ACHN (cell line): ENCODE measurements at regions not wholly inside any gene's neighbourhood (a gene's known extent, or its start where the extent isn't known, plus 50 kb on each side); places are given as distances from the start of the nearest gene placed in this dataset.

ENCODE experiments used
- DNase-seq: peaks from one replicate; pipeline ENCODE4 v3.0.0-alpha.2; 2015
- in situ Hi-C: cut with HindIII; loops from 2 replicates; pipeline ENCODE4 v1.10.0; 2017; ENCODE audit warnings: low sequenced_read_pairs, low pct_ligation_motif_present, low pct_unique_long_range_greater_than_20kb

DNA sequence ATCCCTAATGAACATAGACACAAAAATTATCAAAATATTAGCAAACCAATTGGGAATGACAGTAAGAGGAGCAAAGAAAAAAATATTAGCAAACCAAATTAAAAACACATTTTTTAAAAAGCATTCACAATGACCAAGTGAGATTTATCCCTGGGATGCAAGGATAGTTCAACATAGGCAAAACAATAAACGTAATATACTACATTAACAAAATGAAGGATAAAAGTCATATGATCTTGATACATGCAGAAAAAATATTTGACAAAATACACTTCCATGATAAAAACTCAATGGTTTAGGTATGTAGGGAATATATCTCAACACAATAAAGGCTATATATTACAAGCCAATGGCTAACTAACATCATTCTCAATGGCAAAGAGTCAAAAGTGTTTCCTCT, 83.3 kb downstream of the CRPPA start:
- DNase-seq, result no peak
- in situ Hi-C loops, result no loop called here

DNA sequence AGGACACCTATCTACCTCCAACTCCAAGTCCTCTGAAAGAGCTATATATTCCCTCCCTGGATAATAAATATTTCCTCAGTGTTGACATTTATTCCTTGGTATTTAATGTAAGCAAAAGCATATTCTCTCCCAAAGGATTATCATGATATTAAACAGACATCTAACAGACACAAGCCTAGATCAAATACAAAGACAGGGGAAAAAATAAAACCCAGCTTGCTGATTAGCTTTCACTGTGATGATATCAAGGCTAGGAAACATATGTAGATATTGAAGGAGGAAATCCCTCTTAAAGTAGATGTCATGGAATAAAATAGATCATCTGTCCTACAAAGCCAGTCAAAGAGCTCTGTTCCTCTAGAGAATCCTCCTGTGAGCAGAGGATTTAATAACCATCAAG, 95.2 kb downstream of the CRPPA start:
- DNase-seq, result no peak
- in situ Hi-C loops, result no loop called here

DNA sequence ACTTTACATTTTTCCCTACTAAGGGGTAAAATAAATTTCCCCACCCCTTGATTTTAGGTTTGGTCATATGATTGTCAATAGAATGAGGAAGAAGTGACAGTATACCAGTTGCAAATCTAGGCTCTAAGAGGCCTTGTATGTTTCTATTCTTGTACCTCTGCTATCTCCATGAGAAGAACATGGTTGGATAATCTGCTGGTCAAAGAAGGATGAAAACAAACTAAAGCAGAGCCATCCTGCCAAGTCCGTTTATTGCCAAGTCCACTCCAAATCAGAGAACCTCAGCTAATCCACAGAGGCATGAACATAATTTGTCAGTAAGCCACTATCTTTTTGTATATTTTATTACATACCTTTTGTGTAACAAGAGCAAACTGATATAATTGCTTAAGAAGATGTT, 98.0 kb downstream of the CRPPA start:
- in situ Hi-C loops, result no loop called here
- no peak for DNase-seq

DNA sequence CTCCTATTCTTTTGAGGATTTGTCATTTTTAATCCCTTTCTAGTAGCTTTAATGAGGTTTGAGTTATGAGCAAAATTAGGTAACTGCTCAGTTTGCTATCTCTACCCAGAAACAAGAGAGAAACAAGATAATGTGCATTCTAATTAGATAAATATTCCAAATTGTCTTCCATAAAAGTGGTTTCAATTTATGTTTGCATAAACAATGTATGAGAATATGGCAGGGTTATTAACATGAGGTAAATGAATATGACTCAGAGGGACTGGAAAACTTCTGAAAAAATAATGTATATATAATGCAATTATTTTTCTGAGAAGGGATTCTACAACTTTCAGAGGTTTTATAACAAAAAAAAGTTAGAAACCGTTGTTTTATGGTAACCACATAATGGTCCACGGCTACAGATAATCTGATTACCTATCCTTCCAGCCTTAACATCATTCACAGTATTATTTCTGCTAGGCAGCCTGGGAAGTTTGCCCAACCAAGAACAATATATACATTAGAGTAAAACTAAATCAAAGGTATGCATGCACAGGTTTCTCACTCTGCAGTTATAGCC, 101.2 kb downstream of the CRPPA start:
- in situ Hi-C loops, result no loop called here
- DNase-seq, result no peak

DNA sequence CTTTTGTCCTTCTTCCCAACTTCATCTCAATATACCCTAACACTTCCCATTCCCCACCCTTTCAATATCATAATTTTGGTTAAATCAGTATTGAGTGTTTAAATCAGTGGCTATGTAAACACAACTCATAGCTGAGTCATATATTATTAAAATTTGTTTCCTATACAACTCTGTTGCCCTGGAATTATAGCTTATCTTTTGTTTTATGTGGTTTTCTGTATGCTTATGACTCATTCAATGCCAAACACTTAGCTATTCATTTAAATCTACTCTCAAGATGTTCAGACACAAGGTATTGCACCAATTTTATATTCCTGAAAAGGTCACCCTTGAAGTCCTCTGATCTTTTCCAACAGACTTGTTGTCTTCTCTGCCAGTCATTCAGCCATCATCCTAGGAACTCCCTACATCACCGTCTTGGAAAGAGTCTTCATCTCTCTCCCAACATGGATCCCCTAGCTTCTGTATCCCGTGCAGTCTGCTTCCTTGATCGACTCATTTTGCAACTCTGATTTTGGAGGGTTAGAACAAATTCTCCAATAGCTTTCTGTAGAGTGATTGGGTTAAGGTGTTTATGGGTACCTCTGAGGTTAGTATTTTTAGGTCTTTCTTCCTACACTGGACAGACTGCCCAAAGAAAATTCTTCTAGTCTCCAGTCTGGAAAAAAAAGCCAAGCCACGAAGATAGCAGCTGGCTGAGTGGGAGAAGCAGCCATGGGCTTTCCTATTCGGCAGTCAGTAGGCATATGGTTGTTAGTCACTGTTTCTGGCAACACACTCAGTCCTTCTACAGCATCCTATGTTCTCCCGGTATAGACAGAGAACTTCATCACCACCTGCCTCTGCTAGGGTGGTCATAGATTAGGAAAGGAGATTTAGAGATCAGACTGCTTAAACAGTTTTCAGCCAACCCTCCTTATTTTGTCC, 102.1 kb downstream of the CRPPA start:
- in situ Hi-C loops, result no loop called here
- no peak for DNase-seq

DNA sequence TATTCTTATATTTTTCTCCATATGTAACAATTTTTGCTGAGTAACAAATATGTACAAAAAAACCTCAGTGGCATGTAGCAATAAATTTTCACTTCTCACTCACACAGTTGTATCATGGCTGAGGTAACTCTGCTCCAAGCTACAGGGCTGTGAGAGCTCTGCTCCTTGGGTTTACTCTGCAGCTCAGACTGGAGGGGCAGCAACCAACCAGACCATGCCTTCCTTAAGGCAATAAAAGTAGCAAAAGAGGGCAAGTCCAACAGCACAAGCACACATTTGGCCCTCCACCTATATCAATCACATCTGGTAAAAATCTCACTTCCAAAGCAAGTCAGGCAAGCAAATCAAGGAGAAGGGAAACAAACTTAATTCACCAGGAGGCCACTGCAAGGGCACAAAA, 102.9 kb downstream of the CRPPA start:
- in situ Hi-C loops, result no loop called here
- DNase-seq, result no peak

DNA sequence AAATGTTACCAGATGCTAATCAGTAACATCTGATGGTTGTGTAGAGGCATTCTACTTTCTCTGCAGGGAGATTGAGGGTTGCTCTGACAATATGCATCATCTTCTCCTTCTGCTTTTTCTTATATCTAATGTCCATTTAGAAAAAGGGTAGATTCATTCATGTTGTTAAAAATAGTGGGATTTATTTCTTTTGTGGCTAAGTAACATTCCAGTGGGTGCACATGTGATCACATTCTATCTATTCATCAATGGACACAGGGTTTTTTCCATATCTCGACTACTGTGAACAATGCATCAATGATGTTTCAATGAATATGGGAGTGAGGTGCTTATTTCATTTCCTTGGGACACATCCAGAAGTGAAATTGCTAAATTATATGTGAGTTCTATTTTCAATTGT, 103.9 kb downstream of the CRPPA start:
- DNase-seq, result no peak
- in situ Hi-C loops, result no loop called here

DNA sequence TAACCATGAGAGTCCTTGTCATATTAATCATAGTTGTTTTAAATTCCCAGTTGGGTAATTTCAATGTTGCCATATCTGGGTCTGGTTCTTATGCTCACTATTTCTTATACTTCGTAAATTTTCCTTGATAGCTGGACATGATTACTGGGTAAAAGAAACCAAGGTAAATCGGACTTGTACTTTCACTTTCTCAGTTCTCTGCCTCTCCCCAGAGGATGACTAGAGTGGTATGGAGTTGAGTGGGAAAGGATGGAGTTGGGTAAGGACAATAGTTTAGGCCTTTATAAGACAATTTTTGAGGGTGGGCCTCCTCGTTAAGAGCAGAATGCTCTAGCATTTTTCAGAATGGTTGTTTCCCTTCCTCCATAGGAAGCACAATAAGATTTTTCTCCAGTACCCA, 106.1 kb downstream of the CRPPA start:
- in situ Hi-C loops, result no loop called here

DNA sequence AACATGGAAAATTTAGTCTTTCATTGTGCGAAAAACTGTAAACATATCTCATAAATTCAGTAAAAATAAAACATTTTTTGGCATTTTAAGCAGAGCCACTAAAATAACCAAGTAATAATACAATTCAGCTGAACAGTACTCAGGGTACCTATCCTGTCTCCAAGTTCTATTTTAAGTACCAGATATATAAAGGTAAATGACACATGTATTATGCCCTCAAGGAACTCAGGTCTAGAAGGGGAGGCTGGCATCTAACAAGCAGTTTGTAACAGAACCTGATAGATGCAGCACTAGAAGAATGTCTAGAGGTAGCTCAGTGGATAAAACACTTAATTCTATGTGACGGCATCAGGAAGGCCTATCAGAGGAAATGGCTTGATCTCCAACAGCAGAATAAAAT, 112.2 kb downstream of the CRPPA start:
- no peak for DNase-seq
- in situ Hi-C loops, result no loop called here

More for the DNA sequence above, 106.1 kb downstream of the CRPPA start:
- peak; percentile 58 for DNase-seq

DNA sequence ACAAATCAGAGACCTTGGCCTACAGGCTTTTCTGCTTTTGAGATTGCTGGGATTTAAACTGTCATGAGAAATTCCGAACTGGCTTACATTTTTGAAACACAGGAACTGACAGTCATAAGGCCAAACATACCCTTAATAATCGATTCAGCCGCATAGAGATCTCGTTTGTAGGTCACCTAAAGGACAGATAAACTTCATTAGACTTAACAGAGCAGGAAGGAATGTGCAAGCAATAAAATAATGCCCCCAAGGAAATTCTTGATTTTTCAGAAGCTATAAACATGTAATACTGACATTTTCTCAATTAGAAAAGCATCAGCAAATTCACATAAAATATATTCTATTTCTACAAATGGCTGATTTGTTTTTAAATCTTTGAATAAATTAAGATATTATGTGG, 120.0 kb downstream of the CRPPA start:
- DNase-seq, result no peak
- in situ Hi-C loops, result no loop called here

DNA sequence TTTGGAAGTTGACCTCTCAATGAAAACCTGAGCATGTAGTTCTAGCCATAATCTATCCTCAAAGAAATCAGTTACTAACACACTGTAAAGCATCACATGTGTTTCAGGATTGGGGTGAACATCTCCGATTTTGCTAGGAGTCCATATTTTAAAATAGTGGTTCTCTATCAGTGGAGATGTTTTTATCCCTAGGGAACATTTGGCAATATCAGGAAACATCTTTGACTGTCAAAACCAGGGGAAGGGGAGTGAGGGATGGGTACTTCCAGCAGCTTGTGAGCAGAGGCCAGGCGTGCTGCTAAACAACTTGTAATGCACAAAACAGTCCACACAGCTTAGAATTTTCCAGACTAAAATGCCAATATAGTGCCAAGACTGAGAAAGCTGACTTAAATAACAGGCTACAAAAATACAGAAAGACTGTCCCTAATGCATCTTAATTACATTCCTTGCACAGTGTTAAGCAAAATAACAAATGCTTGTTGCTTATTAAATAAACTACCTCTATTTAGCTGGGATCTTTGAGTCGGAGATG, 120.9 kb downstream of the CRPPA start:
- DNase-seq, result no peak
- in situ Hi-C loops, result no loop called here

DNA sequence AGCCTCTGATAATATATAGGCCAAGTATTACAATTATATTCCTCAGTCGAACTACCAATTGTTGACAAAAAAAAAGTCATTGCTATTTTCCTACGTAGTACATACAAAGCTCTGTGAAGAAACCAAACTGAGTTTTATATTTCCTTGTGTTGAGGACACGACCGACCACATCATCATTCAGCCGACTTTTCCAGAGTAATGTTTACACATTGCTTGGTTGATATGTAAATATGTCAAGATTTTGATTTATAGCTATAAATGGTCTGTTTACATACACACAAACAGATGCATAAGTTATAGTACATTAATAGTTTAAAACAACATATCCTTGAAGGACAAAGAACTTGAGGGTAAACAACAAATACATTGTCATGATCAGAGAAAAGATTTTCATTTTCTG, 121.5 kb downstream of the CRPPA start:
- DNase-seq, result no peak
- in situ Hi-C loops, result no loop called here

DNA sequence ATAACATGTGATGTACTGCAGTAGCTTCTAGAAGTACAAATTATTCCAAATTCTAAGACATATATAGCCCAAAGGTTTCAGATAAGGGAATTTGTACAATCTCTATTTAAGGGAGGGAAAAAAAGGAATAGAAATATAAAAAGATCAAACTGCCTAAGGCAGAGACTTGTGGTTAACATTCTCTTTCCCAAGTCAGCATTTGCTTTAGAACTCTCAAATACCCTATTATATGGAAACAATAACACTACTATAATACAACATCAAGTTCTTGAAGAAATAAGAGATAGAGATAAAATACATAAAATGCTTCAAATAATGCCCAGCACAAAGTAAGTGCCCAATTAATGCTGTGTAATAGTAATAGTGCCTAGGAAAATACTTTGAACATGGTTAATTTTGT, 123.1 kb downstream of the CRPPA start:
- in situ Hi-C loops, result no loop called here
- DNase-seq, result no peak

DNA sequence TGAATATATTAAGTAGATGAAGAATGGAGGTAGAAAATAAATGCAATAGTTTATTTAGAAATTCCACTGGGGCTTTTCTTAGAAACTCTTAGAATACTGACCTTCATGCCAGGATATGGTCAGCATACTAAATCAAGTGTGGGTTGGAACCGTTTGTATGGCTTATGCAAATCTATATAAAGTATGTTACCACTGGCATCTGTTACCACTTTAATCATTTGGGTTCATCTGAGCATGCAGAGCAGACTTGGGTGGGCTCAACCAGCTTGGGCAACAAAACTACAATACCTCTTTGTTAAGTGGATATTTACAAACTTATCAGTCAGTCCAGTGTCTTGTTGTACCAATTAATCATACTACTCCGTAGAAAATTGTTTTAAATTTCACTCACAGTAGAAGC, 125.8 kb downstream of the CRPPA start:
- no peak for DNase-seq
- in situ Hi-C loops, result no loop called here

DNA sequence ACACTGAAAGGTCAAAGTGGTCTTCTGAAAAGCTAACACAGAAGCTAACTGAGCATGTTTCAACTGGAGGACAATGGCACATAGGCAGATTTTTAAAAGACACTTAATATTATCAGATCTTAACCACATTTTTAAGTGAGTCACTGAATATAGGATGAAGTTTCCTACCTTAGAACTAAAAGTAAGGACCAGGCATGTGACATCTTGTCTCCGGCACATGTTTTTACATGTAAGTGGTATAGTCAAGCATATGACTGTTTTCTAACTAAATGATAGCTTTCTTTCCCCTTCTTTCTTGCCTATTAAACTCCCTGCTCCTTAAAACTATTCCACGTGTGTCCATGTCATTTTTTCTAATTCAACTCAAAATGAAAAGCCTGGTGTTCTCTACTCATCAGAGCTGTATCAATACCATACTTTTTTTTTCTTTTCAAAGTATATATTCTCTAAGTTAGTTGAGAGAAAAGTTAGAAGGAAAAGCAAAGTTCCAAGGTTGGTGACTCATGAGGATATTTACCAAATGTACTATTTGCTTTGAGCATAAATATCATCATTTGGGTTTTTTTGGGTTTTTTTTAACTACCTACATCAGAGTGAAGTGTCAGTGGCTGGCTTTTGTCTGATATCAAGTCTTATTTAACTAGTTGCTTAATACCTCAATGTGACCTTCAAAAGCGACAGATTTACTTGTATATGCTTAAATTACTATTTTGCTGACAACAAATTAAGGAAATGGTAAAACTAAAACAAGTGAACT, 127.5 kb downstream of the CRPPA start:
- no peak for DNase-seq
- in situ Hi-C loops, result no loop called here

DNA sequence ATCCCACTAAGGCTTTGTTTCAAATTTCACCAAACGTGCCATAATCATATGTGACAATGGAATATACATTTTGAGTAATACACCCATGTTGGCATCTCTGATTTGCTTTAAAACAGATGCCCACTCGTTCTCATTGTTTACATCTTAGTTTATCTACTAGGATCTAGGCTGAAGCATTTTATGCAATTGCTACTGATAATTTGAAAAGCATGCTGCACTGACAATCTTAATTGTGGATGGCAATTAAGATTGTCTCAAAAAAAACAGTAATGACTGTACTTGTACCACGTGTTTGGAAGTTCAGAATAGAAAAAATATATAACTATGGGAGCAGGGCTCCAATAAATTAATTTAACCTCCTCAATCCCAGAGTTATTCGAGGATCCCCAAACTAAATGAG, 136.8 kb downstream of the CRPPA start:
- in situ Hi-C loops, result no loop called here
- DNase-seq, result no peak

DNA sequence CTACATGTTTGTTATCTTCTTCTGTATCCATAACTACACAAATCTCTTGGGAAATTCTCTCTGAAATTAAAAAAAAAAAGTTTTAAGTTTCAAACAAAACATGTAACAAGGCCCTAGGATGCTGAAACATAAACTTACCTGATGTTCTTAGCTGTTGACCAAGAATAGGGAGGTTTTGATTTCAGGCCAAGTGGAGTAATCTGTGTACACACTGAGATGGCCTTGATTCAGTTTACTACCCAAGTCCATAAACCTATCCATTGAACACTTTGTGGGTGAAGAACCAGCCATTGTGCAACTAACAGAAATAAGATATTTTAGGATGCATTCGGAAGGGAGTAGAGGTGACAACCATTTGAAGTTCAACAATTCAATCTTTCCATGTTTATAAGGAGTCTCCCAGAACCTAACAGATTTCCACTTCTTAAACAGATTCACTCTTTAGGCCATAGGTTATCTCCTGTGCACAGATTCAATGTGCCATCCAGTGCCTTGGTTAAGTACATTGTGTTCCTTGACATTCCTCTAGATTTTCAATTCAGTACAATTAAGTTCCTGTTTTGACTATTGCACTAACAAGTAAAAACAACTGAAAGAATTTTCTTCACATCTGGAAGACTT, 143.1 kb downstream of the CRPPA start:
- no peak for DNase-seq
- in situ Hi-C loops, result no loop called here

DNA sequence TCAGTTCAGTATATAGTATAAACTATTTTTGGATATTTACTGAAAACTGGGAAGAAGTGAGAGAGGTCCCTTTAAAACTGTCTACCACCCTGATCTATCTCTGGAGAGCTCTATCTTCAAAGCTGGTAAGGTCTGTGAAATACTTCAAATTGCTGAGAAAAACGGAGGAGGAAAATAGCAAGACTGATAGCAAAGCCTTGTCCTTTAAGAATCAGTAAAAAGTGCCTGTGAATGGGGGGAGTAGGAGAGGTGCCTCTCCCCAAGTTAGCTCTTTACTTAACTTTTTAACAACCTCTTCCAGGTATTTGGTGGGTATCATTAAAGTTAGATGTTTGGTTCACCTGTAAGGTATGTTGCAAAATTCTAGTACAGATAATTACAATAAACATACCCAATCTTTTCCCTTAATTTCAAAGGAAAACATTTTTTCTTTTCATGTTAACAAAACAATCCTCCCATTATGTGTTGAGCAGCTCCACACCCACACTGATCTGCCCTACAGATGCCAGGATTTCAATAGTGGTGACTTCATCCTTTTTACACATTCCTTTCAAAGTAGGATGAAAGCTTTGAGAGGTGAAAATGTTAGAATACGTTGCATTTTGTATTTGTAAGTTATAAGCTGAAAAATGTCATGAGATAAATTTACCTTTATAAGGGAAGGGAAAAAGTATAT, 149.2 kb downstream of the CRPPA start:
- DNase-seq, result no peak
- in situ Hi-C loops, result no loop called here
